WTC11 (cell line): ENCODE measurements at regions not wholly inside any gene's neighbourhood (a gene's known extent, or its start where the extent isn't known, plus 50 kb on each side); places are given as distances from the start of the nearest gene placed in this dataset.
A peak's percentile ranks its signal among the peaks of the same experiment; 100 is the strongest.

Experiments
- ATAC-seq: fragments of 200-7000 bp; cut with Tn5 transposase; 2 replicates; pipeline ENCODE4 v1.10.0; 2021; ENCODE audit warnings: mild to moderate bottlenecking, moderate library complexity
- CTCF ChIA-PET: fragments of 300-600 bp; sonication (Branson Sonifier 250); formaldehyde crosslinking; loops from one replicate; lab custom pipeline; 2021; ENCODE audit warnings: antibody characterized with exemption; lab: Charles Lee
- POLR2A ChIA-PET: fragments of 350-600 bp; sonication (Branson Sonifier 250); formaldehyde crosslinking; loops from one replicate; lab custom pipeline; 2021; ENCODE audit warnings: antibody characterized with exemption; lab: Charles Lee
- DNase-seq: peaks from one replicate; pipeline ENCODE4 v3.0.0; 2021; ENCODE audit warnings: low spot score
- H3K27ac Mint-ChIP-seq: 2 replicates; pipeline ENCODE4 v1.8.0; 2021; ENCODE audit warnings: mixed read lengths
- H3K27me3 Mint-ChIP-seq: 2 replicates; pipeline ENCODE4 v1.8.0; 2021; ENCODE audit warnings: low read depth, mild to moderate bottlenecking, moderate library complexity, mixed read lengths
- H3K36me3 Mint-ChIP-seq: 2 replicates; pipeline ENCODE4 v1.8.0; 2021; ENCODE audit warnings: mixed read lengths
- H3K4me1 Mint-ChIP-seq: 2 replicates; pipeline ENCODE4 v1.8.0; 2022; ENCODE audit warnings: mixed read lengths
- H3K4me3 Mint-ChIP-seq: 2 replicates; pipeline ENCODE4 v1.8.0; 2021; ENCODE audit warnings: mild to moderate bottlenecking, moderate library complexity, mixed read lengths
- H3K9me3 Mint-ChIP-seq: 2 replicates; pipeline ENCODE4 v1.8.0; 2021; ENCODE audit warnings: mixed read lengths
- CREM ChIP-seq: sonication (generic); formaldehyde crosslinking; IDR thresholded peaks from 2 replicates; pipeline ENCODE4 v1.8.1; 2022; ENCODE audit warnings: mild to moderate bottlenecking, missing genetic modification reagents, moderate library complexity
- KAT7 ChIP-seq: sonication (generic); formaldehyde crosslinking; IDR thresholded peaks from 2 replicates; pipeline ENCODE4 v1.8.1; 2023; ENCODE audit warnings: missing genetic modification reagents, mild to moderate bottlenecking, borderline replicate concordance
- NR2C2 ChIP-seq: sonication (generic); formaldehyde crosslinking; IDR thresholded peaks from 2 replicates; pipeline ENCODE4 v1.8.0; 2022; ENCODE audit warnings: mild to moderate bottlenecking, missing genetic modification reagents
- NR3C1 ChIP-seq: sonication (generic); formaldehyde crosslinking; conservative IDR thresholded peaks from 2 replicates; pipeline ENCODE4 v1.8.1; 2023; ENCODE audit warnings: low read depth, mild to moderate bottlenecking, missing genetic modification reagents
- RORB ChIP-seq: fragments of 250-450 bp; sonication (Bioruptor Pico); IDR thresholded peaks from 2 replicates; pipeline ENCODE4 v1.9.0; 2021; ENCODE audit warnings: mild to moderate bottlenecking
- TEAD1 ChIP-seq: sonication (generic); formaldehyde crosslinking; IDR thresholded peaks from 2 replicates; pipeline ENCODE4 v1.8.0; 2022; ENCODE audit warnings: mild to moderate bottlenecking, missing genetic modification reagents
- ZBTB21 ChIP-seq: sonication (generic); formaldehyde crosslinking; IDR thresholded peaks from 2 replicates; pipeline ENCODE4 v1.8.1; 2023; ENCODE audit warnings: mild to moderate bottlenecking, missing genetic modification reagents, borderline replicate concordance
- ZNF138 ChIP-seq: sonication (generic); formaldehyde crosslinking; conservative IDR thresholded peaks from 2 replicates; pipeline ENCODE4 v1.8.1; 2022; ENCODE audit warnings: mild to moderate bottlenecking, moderate library complexity, missing genetic modification reagents
- ZNF219 ChIP-seq: sonication (generic); formaldehyde crosslinking; IDR thresholded peaks from 2 replicates; pipeline ENCODE4 v1.8.0; 2023; ENCODE audit warnings: missing genetic modification reagents, mild to moderate bottlenecking, borderline replicate concordance
- ZNF232 ChIP-seq: sonication (generic); formaldehyde crosslinking; IDR thresholded peaks from 2 replicates; pipeline ENCODE4 v1.8.0; 2022; ENCODE audit warnings: mild to moderate bottlenecking, missing genetic modification reagents
- ZNF396 ChIP-seq: fragments of 250-450 bp; sonication (Bioruptor Pico); IDR thresholded peaks from 2 replicates; pipeline ENCODE4 v1.8.0; 2021; ENCODE audit warnings: mild to moderate bottlenecking, moderate library complexity, borderline replicate concordance
- TF ChIP-seq, protein P1 (sequence below): sonication (generic); formaldehyde crosslinking; IDR thresholded peaks from 2 replicates; pipeline ENCODE4 v1.8.0; 2022; ENCODE audit warnings: missing genetic modification reagents
- TF ChIP-seq, protein P2 (sequence below): sonication (generic); formaldehyde crosslinking; IDR thresholded peaks from 2 replicates; pipeline ENCODE4 v1.8.1; 2022; ENCODE audit warnings: mild to moderate bottlenecking, missing genetic modification reagents, moderate library complexity, borderline replicate concordance
- TF ChIP-seq, protein P3 (sequence below): fragments of 250-450 bp; sonication (Bioruptor Pico); IDR thresholded peaks from 2 replicates; pipeline ENCODE4 v1.9.0; 2021; ENCODE audit warnings: moderate library complexity, mild to moderate bottlenecking, inconsistent platforms, borderline replicate concordance
- TF ChIP-seq, protein P4 (sequence below): sonication (generic); formaldehyde crosslinking; IDR thresholded peaks from 2 replicates; pipeline ENCODE4 v1.8.1; 2022; ENCODE audit warnings: mild to moderate bottlenecking, moderate library complexity, missing genetic modification reagents
- TF ChIP-seq, protein P5 (sequence below): fragments of 250-450 bp; sonication (Bioruptor Pico); IDR thresholded peaks from 2 replicates; pipeline ENCODE4 v1.9.0; 2021; ENCODE audit warnings: mild to moderate bottlenecking
- TF ChIP-seq, protein P6 (sequence below): sonication (generic); formaldehyde crosslinking; conservative IDR thresholded peaks from 2 replicates; pipeline ENCODE4 v1.8.1; 2022; ENCODE audit warnings: mild to moderate bottlenecking, missing genetic modification reagents
- TF ChIP-seq, protein P7 (sequence below): sonication (generic); formaldehyde crosslinking; IDR thresholded peaks from 2 replicates; pipeline ENCODE4 v1.8.0; 2022; ENCODE audit warnings: mild to moderate bottlenecking, missing genetic modification reagents
- TF ChIP-seq, protein P8 (sequence below): sonication (generic); formaldehyde crosslinking; IDR thresholded peaks from 2 replicates; pipeline ENCODE4 v1.8.1; 2023; ENCODE audit warnings: mild to moderate bottlenecking, moderate library complexity, missing genetic modification reagents

DNA sequence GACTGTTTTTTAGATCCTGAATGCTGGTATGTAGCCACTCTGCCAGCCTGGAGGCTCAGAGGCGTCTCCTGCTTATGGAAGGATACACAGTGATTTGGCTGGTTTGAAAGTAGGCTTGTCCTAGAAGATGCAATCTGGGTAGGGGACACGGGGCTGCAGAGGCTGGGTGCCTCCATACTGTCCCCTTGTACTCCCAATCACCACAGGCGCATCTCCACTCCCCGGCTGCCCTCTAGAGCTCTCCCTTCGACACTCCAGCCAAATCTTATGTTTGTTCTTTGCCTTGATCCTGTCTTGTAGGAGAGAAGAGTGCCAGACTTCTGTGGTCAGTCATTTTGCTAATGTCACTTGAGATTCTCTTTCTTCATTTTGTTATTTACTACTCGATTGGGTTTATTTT is 168.8 kb upstream of the THRB start:
- no peaks in the 10 kb centered on the region for H3K4me1 Mint-ChIP-seq
- no peak for DNase-seq
- no peaks in the 10 kb centered on the region for H3K27me3 Mint-ChIP-seq
- H3K27ac Mint-ChIP-seq: no peak overlapping the region
- ChIA-PET POLR2A (no interaction called here), CTCF (interaction anchor here (1.4 kb wide), 1 partner anchor 17 kb away, joined by 3 read pairs; no protein-coding TSS in a partner anchor)
- H3K9me3 Mint-ChIP-seq: no peaks in the 10 kb centered on the region
- peak; percentile 72 for ATAC-seq
- TF ChIP-seq ZNF232 (CRISPR knock-in tag): no peak
- TF ChIP-seq RORB: no peak
- TF ChIP-seq, protein P1, sequence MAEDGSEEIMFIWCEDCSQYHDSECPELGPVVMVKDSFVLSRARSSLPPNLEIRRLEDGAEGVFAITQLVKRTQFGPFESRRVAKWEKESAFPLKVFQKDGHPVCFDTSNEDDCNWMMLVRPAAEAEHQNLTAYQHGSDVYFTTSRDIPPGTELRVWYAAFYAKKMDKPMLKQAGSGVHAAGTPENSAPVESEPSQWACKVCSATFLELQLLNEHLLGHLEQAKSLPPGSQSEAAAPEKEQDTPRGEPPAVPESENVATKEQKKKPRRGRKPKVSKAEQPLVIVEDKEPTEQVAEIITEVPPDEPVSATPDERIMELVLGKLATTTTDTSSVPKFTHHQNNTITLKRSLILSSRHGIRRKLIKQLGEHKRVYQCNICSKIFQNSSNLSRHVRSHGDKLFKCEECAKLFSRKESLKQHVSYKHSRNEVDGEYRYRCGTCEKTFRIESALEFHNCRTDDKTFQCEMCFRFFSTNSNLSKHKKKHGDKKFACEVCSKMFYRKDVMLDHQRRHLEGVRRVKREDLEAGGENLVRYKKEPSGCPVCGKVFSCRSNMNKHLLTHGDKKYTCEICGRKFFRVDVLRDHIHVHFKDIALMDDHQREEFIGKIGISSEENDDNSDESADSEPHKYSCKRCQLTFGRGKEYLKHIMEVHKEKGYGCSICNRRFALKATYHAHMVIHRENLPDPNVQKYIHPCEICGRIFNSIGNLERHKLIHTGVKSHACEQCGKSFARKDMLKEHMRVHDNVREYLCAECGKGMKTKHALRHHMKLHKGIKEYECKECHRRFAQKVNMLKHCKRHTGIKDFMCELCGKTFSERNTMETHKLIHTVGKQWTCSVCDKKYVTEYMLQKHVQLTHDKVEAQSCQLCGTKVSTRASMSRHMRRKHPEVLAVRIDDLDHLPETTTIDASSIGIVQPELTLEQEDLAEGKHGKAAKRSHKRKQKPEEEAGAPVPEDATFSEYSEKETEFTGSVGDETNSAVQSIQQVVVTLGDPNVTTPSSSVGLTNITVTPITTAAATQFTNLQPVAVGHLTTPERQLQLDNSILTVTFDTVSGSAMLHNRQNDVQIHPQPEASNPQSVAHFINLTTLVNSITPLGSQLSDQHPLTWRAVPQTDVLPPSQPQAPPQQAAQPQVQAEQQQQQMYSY (CRISPR knock-in tag): no peak
- H3K4me3 Mint-ChIP-seq: no peak overlapping the region
- no peaks in the 10 kb centered on the region for H3K36me3 Mint-ChIP-seq

DNA sequence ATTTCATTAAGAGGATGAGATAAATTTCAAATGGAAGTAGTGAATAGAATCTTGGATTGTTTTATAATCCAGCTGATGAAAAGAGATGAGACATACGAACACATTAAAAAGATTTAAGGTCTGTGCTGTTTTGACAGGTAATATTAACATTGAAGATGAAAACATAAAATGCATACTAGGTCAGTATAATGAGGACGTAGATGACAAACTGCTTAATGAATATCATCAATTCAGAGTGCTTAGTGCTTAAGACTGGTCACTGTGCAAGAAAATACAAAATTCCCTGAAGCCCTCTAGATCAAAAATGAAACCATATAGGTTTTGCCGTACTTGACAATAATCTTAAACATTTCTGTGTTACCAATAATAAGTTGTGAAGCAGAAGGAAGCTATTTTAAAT is 173.4 kb upstream of the THRB start:
- Mint-ChIP-seq H3K36me3 (no peaks in the 10 kb centered on the region), H3K27me3 (no peaks in the 10 kb centered on the region), H3K4me1 (no peaks in the 10 kb centered on the region), H3K27ac (no peak overlapping the region), H3K9me3 (no peaks in the 10 kb centered on the region), H3K4me3 (no peak overlapping the region)
- no peak for ATAC-seq
- no peak for DNase-seq
- POLR2A ChIA-PET: no interaction called here
- TF ChIP-seq TEAD1 (no peak), NR3C1 (no peak)
- TF ChIP-seq, protein P2, sequence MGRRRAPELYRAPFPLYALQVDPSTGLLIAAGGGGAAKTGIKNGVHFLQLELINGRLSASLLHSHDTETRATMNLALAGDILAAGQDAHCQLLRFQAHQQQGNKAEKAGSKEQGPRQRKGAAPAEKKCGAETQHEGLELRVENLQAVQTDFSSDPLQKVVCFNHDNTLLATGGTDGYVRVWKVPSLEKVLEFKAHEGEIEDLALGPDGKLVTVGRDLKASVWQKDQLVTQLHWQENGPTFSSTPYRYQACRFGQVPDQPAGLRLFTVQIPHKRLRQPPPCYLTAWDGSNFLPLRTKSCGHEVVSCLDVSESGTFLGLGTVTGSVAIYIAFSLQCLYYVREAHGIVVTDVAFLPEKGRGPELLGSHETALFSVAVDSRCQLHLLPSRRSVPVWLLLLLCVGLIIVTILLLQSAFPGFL (CRISPR knock-in tag): no peak
- CTCF ChIA-PET: interaction anchor here (1.7 kb wide), 1 partner anchor 12 kb away, joined by 6 read pairs; no protein-coding TSS in a partner anchor

DNA sequence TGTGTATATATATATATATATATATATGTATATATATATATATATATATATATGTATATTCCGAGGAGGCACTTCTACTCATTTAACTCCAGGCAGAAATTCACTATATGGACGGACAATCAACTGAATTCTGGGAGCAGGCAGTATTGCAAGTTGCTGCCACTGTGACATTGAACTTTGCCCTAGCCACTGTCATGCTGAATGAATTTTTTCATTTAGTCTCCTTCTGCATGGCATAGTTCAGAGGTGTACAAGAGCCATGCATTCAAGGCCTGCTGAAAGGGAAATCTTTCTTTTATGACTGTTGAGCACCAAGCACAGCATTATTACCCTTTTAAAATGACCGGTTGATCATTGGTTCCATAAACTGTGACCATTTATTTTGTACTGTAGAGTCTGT is 176.2 kb upstream of the THRB start:
- H3K9me3 Mint-ChIP-seq: no peaks in the 10 kb centered on the region
- H3K4me1 Mint-ChIP-seq: 0 out of 2 replicates have a peak, but pooled peaks cover 4% of the 10 kb centered on the region
- no peak overlapping the region for H3K4me3 Mint-ChIP-seq
- TF ChIP-seq, protein P3, sequence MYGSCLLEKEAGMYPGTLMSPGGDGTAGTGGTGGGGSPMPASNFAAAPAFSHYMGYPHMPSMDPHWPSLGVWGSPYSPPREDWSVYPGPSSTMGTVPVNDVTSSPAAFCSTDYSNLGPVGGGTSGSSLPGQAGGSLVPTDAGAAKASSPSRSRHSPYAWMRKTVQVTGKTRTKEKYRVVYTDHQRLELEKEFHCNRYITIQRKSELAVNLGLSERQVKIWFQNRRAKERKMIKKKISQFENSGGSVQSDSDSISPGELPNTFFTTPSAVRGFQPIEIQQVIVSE: no peak
- TF ChIP-seq, protein P4, sequence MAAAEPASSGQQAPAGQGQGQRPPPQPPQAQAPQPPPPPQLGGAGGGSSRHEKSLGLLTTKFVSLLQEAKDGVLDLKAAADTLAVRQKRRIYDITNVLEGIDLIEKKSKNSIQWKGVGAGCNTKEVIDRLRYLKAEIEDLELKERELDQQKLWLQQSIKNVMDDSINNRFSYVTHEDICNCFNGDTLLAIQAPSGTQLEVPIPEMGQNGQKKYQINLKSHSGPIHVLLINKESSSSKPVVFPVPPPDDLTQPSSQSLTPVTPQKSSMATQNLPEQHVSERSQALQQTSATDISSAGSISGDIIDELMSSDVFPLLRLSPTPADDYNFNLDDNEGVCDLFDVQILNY: no peak
- TF ChIP-seq ZNF396 (CRISPR knock-in tag): no peak
- no peak for TF ChIP-seq NR2C2 (CRISPR knock-in tag)
- TF ChIP-seq ZNF219: no peak
- no peak for TF ChIP-seq TEAD1
- TF ChIP-seq, protein P5, sequence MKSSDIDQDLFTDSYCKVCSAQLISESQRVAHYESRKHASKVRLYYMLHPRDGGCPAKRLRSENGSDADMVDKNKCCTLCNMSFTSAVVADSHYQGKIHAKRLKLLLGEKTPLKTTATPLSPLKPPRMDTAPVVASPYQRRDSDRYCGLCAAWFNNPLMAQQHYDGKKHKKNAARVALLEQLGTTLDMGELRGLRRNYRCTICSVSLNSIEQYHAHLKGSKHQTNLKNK (CRISPR knock-in tag): no peak
- no peaks in the 10 kb centered on the region for H3K27me3 Mint-ChIP-seq
- CTCF ChIA-PET: interaction anchor here (2.0 kb wide), 1 partner anchor 10 kb away, joined by 7 read pairs; no protein-coding TSS in a partner anchor
- H3K27ac Mint-ChIP-seq: no peak overlapping the region
- DNase-seq (no peak), ATAC-seq (no peak)
- POLR2A ChIA-PET: no interaction called here
- no peaks in the 10 kb centered on the region for H3K36me3 Mint-ChIP-seq

DNA sequence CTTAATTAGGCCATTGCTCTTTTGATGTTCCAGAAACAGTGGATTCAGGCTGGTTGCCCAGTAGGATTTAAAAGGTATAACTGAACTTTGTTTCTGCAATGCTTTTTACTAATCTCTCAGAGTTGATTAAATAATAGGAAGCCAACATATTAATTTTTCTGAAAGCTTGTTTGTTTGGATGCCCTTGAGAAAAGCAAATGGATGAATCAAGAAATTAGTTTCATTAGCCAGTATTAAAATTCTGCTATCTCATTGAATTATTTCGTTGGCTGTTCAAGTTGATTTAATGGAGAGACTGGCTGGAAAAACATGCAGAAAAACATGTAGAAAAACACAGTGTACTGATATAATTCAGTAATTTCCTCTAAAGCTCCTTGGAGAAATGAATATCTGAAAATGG is 178.9 kb upstream of the THRB start:
- no peaks in the 10 kb centered on the region for H3K36me3 Mint-ChIP-seq
- DNase-seq (no peak), ATAC-seq (no peak)
- H3K27ac Mint-ChIP-seq: no peak overlapping the region
- ChIA-PET CTCF (interaction anchor here (0.5 to 1.2 kb wide), 3 partner anchors 10 to 409 kb away, joined by 3 to 4 read pairs (median 3); no protein-coding TSS in a partner anchor), POLR2A (no interaction called here)
- H3K9me3 Mint-ChIP-seq: no peaks in the 10 kb centered on the region
- 0 out of 2 replicates have a peak, but pooled peaks cover 4% of the 10 kb centered on the region for H3K4me1 Mint-ChIP-seq
- no peak overlapping the region for H3K4me3 Mint-ChIP-seq
- no peaks in the 10 kb centered on the region for H3K27me3 Mint-ChIP-seq
- TF ChIP-seq TEAD1 (no peak), ZBTB21 (CRISPR knock-in tag) (no peak), CREM (CRISPR knock-in tag) (no peak), ZNF138 (CRISPR knock-in tag) (no peak), KAT7 (no peak), RORB (no peak)
- TF ChIP-seq, protein P6, sequence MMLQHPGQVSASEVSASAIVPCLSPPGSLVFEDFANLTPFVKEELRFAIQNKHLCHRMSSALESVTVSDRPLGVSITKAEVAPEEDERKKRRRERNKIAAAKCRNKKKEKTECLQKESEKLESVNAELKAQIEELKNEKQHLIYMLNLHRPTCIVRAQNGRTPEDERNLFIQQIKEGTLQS (CRISPR knock-in tag): no peak
- TF ChIP-seq, protein P7, sequence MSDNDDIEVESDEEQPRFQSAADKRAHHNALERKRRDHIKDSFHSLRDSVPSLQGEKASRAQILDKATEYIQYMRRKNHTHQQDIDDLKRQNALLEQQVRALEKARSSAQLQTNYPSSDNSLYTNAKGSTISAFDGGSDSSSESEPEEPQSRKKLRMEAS: no peak
- TF ChIP-seq, protein P4: no peak
- TF ChIP-seq, protein P8, sequence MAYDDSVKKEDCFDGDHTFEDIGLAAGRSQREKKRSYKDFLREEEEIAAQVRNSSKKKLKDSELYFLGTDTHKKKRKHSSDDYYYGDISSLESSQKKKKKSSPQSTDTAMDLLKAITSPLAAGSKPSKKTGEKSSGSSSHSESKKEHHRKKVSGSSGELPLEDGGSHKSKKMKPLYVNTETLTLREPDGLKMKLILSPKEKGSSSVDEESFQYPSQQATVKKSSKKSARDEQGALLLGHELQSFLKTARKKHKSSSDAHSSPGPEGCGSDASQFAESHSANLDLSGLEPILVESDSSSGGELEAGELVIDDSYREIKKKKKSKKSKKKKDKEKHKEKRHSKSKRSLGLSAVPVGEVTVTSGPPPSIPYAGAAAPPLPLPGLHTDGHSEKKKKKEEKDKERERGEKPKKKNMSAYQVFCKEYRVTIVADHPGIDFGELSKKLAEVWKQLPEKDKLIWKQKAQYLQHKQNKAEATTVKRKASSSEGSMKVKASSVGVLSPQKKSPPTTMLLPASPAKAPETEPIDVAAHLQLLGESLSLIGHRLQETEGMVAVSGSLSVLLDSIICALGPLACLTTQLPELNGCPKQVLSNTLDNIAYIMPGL (CRISPR knock-in tag): no peak
